ENCODE measurements at regions not wholly inside any gene's neighbourhood (a gene's known extent, or its start where the extent isn't known, plus 50 kb on each side); places are given as distances from the start of the nearest gene placed in this dataset.

GRCh38 chr2:13558368-13558767, 841.6 kb downstream of the TRIB2 start (continued):
- TF ChIP-seq POLR2AphosphoS5 (IDR thresholded peaks at IDR 0.05; ENCODE audit: low read depth) (no peak), EZH2phosphoT487 (IDR thresholded peaks at IDR 0.05; ENCODE audit: unreplicated experiment) (no peak), EZH2 (IDR thresholded peaks at IDR 0.05; ENCODE audit: low read depth, unreplicated experiment) (no peak), ZNF114 (CRISPR knock-in tag; IDR thresholded peaks at IDR 0.05) (no peak), REST (IDR thresholded peaks at IDR 0.05; ENCODE audit: unreplicated experiment) (no peak)
- TF ChIP-seq, protein P1, sequence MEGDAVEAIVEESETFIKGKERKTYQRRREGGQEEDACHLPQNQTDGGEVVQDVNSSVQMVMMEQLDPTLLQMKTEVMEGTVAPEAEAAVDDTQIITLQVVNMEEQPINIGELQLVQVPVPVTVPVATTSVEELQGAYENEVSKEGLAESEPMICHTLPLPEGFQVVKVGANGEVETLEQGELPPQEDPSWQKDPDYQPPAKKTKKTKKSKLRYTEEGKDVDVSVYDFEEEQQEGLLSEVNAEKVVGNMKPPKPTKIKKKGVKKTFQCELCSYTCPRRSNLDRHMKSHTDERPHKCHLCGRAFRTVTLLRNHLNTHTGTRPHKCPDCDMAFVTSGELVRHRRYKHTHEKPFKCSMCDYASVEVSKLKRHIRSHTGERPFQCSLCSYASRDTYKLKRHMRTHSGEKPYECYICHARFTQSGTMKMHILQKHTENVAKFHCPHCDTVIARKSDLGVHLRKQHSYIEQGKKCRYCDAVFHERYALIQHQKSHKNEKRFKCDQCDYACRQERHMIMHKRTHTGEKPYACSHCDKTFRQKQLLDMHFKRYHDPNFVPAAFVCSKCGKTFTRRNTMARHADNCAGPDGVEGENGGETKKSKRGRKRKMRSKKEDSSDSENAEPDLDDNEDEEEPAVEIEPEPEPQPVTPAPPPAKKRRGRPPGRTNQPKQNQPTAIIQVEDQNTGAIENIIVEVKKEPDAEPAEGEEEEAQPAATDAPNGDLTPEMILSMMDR (conservative IDR thresholded peaks at IDR 0.05; ENCODE audit: low read depth in 2 of 2), result no peak
- TF ChIP-seq, protein P2, sequence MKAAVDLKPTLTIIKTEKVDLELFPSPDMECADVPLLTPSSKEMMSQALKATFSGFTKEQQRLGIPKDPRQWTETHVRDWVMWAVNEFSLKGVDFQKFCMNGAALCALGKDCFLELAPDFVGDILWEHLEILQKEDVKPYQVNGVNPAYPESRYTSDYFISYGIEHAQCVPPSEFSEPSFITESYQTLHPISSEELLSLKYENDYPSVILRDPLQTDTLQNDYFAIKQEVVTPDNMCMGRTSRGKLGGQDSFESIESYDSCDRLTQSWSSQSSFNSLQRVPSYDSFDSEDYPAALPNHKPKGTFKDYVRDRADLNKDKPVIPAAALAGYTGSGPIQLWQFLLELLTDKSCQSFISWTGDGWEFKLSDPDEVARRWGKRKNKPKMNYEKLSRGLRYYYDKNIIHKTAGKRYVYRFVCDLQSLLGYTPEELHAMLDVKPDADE (IDR thresholded peaks at IDR 0.05), result no peak

- Mint-ChIP-seq H3K27me3 (ENCODE audit: insufficient read depth, low read depth, poor library complexity) (no peaks in the 10 kb centered on the region), H3K9me3 (no peaks in the 10 kb centered on the region; the same call in 2 of the 3 replicates), H3K27ac (no peak overlapping the region), H3K4me3 (no peak overlapping the region), H3K4me1 (no peaks in the 10 kb centered on the region), H3K36me3 (ENCODE audit: low read depth) (no peaks in the 10 kb centered on the region)
- Histone ChIP-seq H2AFZ (no peak overlapping the region), H3K4me3 (no peak overlapping the region), H3K4me2 (no peak overlapping the region), H3K79me2 (replicated peaks; ENCODE audit: insufficient read depth) (no peaks in the 10 kb centered on the region), H3K36me3 (ENCODE audit: insufficient read depth) (no peaks in the 10 kb centered on the region), H3K27ac (ENCODE audit: low read depth) (no peak overlapping the region), H3K9me2 (ENCODE audit: insufficient read depth) (no peaks in the 10 kb centered on the region), H3K4me1 (ENCODE audit: insufficient read depth) (no peaks in the 10 kb centered on the region), H3F3A (replicated peaks; ENCODE audit: low read depth) (no peaks in the 10 kb centered on the region), H4K20me1 (replicated peaks; ENCODE audit: insufficient read depth) (no peaks in the 10 kb centered on the region), H3K27me3 (ENCODE audit: insufficient read depth) (no peaks in the 10 kb centered on the region)
- ATAC-seq, result no peak
- DNase-seq (ENCODE audit: low spot score), result no peak
- TF ChIP-seq EZH2phosphoT487 (IDR thresholded peaks at IDR 0.05; ENCODE audit: unreplicated experiment) (no peak), CREB1 (CRISPR knock-in tag; IDR thresholded peaks at IDR 0.05; ENCODE audit: low read depth) (no peak), NANOG (IDR thresholded peaks at IDR 0.05; ENCODE audit: borderline replicate concordance) (no peak), REST (IDR thresholded peaks at IDR 0.05; ENCODE audit: unreplicated experiment) (no peak), EZH2 (IDR thresholded peaks at IDR 0.05; ENCODE audit: low read depth, unreplicated experiment) (no peak), POLR2AphosphoS5 (IDR thresholded peaks at IDR 0.05; ENCODE audit: low read depth) (no peak)
- TF ChIP-seq, protein P1 (conservative IDR thresholded peaks at IDR 0.05; ENCODE audit: low read depth in 2 of 2), result no peak
These were observed 843.6 kb downstream of the TRIB2 start for GRCh38 chr2:13560322-13560721.
